Medulla oblongata (tissue), 1 donor: ENCODE measurements at regions not wholly inside any gene's neighbourhood (a gene's known extent, or its start where the extent isn't known, plus 50 kb on each side); places are given as distances from the start of the nearest gene placed in this dataset.

ENCODE experiments used
- DNase-seq: peaks from one replicate; pipeline ENCODE4 v3.0.0-alpha.2; 2015; ENCODE audit errors: extremely low spot score

GRCh38 chr6:41450581-41450980 lies 95.6 kb upstream of the FOXP4 start:
- no peak for DNase-seq

DNA sequence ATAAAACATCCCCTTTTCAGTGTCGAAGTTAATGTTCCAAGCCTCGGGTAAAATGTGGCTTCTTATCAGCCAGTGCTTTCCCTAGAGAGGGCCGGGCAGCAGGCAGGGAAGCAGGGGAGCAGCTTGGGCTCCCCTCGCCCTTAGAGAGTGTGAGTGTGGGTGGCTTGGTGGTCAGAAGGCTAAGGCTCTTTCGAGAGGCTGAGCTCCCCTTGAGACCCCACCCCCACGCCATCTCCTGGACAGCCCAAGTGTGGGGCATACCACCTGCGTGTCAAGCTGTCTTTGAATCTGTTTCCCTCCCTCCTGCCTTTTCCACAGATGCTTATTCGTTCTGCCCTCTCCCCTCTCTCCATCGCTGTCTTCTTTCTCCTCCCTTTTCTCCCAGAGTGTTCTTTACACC lies 95.1 kb upstream of the FOXP4 start:
- no peak for DNase-seq

GRCh38 chr6:41451515-41452163 lies 94.5 kb upstream of the FOXP4 start:
- no peak for DNase-seq

DNA sequence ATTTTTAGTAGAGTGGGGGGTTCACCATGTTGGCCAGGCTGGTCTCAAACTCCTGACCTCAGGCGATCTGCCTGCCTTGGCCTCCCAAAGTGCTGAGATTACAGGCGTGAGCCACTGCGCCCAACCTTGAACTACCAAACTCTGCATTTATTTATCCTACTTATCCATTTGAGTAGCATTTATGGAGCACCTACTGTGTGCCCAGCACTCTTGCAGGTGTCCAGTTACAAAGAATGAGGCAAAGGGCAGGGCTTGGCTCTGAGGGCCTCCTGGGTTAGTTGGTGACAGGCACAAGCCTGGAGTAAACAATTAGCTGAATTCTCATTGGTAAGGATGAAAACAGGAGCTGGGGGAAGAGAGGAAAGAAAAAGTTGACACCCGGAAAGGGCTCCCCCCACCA lies 93.4 kb upstream of the FOXP4 start:
- no peak for DNase-seq

DNA sequence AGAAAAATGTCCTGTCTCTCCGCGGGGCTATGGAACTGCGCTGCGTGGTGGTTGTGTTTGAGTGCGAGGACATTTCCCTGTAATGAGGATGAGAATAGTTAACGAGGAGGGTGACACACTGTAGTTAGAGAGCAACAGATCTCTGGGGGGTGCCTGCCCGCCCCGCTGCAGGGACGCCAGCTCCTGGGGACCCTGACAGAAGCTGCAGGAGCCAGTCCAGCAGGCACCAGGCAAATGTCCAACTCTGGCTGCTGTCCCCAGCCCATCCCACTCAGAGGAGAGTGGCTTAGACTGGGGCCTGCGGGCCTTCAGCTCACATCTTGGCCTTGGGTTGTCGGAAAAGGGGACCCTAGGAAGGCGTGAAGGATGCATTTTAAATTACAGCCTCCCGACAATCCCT lies 92.9 kb upstream of the FOXP4 start:
- DNase-seq, result no peak

DNA sequence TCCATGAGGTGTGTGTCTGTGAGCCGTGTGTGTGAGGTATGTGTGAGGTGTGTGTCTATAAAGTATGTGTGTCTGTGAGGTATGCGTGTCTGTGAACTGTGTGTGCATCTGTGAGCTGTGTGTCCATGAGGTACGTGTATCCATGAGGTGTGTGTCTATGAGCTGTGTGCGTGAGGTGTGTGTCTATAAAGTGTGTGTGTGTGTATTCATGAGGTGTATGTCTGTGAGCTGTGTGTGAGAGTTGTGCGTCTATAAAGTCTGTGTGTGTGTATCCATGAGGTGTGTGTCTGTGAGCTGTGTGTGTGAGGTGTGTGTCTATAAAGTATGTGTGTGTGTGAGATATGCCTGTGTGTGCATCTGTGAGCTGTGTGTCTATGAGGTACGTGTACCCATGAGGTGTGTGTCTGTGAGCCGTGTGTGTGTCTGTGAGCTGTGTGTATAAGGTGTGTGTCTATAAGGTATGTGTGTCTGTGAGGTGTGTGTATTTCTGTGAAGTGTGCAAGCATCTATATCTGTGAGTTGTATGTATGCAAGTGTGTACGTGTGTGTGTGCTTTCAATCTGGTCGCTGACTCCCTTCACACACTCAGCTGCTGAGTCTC lies 91.9 kb upstream of the FOXP4 start:
- no peak for DNase-seq

GRCh38 chr6:41455410-41455809 lies 90.8 kb upstream of the FOXP4 start:
- no peak for DNase-seq

- DNase-seq, result no peak
Measured at GRCh38 chr6:41455818-41456217, 90.4 kb upstream of the FOXP4 start.

DNA sequence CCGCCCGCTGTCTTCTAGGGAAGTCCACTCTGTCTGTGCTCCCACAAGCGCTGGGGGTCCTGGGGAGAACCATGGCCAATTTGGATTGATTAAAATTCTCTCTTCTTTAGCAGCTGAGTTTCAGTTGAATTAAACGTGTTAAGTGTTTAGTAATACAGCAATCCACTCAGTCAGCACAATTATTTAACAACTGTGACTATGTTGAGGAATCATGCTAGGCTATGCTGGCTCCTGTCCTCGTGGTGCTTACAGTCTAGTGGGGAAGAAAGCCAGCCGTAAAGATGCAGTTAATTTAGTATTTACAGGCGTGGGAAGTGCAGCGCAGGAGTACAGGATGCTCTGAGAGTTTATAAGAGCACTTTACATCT lies 88.9 kb upstream of the FOXP4 start:
- DNase-seq, result no peak

DNA sequence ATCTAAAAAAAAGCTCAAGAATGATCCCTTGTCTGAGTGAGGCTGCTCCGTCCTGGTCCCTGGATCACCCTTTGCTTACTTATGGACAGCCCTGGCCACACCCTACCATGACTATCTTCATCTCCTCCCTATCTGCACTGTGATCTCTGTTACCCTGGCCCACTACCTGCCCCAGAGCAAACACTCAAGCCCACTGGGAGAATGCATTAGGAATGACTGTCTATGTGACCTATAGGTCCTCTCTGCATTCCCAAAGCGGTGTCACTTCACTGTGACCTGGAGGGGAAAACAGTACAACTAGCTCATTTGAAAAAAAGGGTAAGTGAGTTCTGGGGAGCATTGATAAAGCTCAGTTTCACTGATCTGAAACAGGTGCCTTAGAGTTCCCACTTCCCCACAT lies 86.4 kb upstream of the FOXP4 start:
- DNase-seq, result no peak

DNA sequence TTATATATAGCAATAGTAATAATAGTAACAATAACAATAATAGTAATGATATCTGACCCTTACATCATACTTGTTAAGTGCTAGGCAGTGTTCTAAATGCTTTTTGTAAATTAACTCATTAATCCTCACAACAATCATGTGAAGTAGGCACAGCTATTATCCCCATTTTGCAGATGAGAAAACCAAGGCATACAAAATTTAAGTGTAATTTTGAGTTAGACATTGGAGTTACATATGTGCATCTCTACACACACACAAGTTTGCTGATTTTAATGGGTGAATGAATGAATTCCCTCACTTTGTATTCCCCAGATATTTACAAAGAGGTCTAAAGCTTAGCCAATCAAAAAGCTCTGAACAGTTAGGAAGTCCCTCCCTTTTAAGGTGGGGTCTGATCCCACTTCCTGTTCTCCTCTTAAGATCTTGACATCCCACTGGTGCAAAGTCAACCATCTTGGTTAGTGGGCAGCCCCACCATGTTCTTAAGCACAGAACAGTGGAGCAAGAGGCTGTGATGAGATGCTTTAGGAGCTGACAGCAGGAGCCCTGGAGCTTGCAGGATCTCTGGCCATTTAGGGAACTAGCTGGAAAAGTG lies 85.3 kb upstream of the FOXP4 start:
- DNase-seq, result no peak

DNA sequence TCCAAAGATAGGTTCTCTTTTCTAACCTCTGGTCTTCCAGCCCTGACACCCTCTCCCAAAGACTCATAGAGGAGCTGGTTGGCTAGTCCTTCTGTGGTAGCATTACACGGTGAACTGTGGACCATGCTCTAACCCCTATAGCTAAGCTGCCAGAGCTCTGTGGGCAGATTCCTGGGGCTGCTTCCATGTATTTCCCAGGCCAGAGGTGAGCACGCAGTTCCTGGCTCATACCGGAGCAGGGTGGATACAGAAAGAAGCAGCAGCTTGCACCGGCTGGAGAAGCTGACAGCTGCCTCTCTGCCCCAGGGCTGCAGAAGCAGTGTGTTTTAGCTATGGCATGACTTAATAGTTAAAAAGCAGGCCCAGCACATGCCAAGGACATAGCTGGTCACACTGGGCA lies 84.1 kb upstream of the FOXP4 start:
- DNase-seq, result no peak

- peak; percentile 67 for DNase-seq
Measured at GRCh38 chr6:41463062-41463930, 82.9 kb upstream of the FOXP4 start.

- DNase-seq, result no peak
Measured at GRCh38 chr6:41464019-41464418, 82.2 kb upstream of the FOXP4 start.

- no peak for DNase-seq
Measured at GRCh38 chr6:41464481-41464880, 81.7 kb upstream of the FOXP4 start.

DNA sequence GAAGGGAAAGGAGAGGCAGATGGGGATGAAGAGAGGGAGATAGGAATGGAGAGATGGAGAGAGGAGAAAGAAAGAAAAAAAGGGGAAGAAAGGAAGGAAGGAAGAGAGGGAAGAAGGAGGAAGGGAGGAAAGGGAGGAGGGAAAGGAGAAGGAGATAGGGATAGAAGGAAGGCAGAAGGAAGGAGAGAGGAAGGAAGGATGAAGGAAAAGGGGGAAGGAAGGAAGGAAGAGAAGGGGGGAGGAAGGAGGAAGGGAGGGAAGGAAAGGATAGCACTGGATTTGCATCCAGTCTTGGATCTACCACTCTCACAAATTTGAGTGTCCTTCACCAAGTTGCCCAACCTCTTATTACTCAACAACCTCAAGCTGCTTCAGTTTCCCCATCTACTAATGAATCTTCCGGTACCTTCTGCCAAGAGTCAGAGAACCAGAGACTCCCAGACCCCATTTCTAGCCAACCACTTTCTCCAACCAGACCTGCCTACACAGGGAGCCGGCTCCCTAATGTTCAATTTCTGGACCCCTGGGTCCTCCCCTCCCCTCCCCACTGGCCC lies 79.7 kb upstream of the FOXP4 start:
- no peak for DNase-seq

DNA sequence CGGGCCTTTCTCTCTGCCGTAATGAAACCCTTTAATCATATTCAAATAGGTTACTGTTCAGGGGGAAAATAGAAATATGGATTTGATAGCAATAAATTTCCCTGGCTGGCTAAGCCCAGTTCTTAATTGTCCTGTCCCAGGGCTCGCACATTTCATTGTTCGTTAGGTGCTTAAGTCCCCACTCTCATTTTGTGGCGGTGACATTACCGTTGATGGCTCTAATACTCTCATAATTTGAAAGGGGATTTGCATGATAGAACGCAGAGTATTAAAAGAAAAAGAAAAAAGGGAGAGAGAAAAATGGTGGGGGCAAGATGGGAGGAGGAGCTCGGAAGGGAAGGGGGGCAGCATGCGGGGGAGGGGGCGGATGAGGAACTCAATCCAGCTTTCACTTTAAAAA lies 79.1 kb upstream of the FOXP4 start:
- DNase-seq, result no peak

DNA sequence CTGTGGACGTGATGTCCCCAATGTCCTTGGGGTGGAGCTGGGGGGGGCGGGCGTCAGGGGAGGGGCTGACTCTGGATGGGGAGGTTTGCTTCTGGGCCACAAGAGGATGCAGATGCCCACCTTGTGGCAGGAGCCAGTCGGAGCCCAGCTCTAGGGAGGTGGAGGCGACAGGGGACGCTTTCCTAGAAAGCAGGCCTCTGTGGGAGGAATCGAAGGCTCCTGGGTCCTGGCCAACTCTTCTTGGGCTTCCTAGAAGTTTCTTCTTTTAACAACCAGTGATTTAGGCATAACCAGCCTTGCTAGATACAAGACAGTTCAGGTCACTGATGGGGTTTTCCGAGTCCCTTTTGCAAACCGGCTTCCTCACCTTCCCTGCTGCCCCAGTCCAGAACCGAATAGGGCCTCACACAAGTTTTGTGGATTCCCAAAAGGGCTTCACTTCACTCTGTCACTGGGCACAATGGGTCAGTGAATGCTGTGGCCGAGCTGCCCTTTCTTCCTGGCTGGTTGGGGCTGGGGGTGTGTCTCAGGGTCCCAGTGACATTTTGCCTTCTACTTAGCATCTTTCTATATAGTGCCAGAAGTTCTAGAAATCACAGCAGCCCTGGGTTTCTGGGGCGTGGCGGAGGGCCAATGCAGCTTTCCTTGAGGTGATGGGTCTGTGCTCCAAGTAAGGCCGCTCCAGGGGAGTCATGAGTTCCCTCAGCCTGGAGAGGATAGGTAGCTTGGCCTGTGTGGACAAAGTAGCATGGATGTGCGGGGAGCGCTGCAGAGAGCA lies 78.4 kb upstream of the FOXP4 start:
- no peak for DNase-seq

GRCh38 chr6:41469156-41470028 lies 76.8 kb upstream of the FOXP4 start:
- no peak for DNase-seq

DNA sequence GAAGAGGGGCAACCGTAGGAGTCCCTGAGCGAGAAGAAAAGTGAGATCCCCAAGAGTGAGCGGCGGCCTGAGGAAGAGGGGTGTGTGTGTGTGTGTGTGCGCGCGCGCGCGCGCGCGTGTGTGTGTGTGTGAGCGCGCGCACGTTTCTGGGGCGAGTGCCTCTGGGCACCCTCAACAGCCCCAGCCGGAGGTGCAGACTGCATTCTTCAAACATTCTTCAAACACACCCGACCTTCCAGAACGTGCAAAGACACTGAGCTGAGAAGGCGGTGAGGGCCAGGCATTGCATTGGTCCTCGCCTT lies 76.2 kb upstream of the FOXP4 start:
- DNase-seq, result no peak
